H9 (cell line): ENCODE measurements at regions not wholly inside any gene's neighbourhood (a gene's known extent, or its start where the extent isn't known, plus 50 kb on each side); places are given as distances from the start of the nearest gene placed in this dataset.

Source experiments
- DNase-seq: peaks from one replicate; pipeline ENCODE4 v3.0.0-alpha.2; 2017
- H2AFZ ChIP-seq: one replicate; pipeline ENCODE4 v1.6.1; 2013; ENCODE audit warnings: mild to moderate bottlenecking, low read length, control low read depth, moderate library complexity
- H2AK5ac ChIP-seq: 2 replicates; pipeline ENCODE4 v1.6.1; 2013; ENCODE audit warnings: low read length, control low read depth, mixed read lengths; ENCODE audit not compliant: insufficient read length
- H2BK120ac ChIP-seq: one replicate; pipeline ENCODE4 v1.6.1; 2013; ENCODE audit warnings: low read depth, mild to moderate bottlenecking, low read length, control low read depth, inconsistent platforms; ENCODE audit not compliant: poor library complexity, severe bottlenecking
- H2BK12ac ChIP-seq: 2 replicates; pipeline ENCODE4 v1.6.1; 2013; ENCODE audit warnings: low read length, control low read depth, mixed read lengths, low read depth; ENCODE audit not compliant: insufficient read length
- H2BK15ac ChIP-seq: 2 replicates; pipeline ENCODE4 v1.6.1; 2013; ENCODE audit warnings: low read depth, low read length, control low read depth
- H2BK20ac ChIP-seq: one replicate; pipeline ENCODE4 v1.6.1; 2013; ENCODE audit warnings: low read depth, mild to moderate bottlenecking, low read length, control low read depth, inconsistent platforms; ENCODE audit not compliant: poor library complexity, severe bottlenecking
- H2BK5ac ChIP-seq: 2 replicates; pipeline ENCODE4 v1.6.1; 2013; ENCODE audit warnings: low read length, control low read depth, mixed read lengths; ENCODE audit not compliant: insufficient read length
- H3K14ac ChIP-seq: 2 replicates; pipeline ENCODE4 v1.6.1; 2013; ENCODE audit warnings: low read length, control low read depth; ENCODE audit not compliant: insufficient read depth
- H3K18ac ChIP-seq: 2 replicates; pipeline ENCODE4 v1.6.1; 2013; ENCODE audit warnings: low read depth, mild to moderate bottlenecking, mixed read lengths, low read length, control low read depth; ENCODE audit not compliant: insufficient read length
- H3K23ac ChIP-seq: 2 replicates; pipeline ENCODE4 v1.6.1; 2013; ENCODE audit warnings: low read length, control low read depth, mixed read lengths, low read depth; ENCODE audit not compliant: insufficient read length
- H3K23me2 ChIP-seq: 2 replicates; pipeline ENCODE4 v1.6.1; 2013; ENCODE audit warnings: low read depth, mild to moderate bottlenecking, mixed read lengths, low read length, control low read depth; ENCODE audit not compliant: insufficient read length, poor library complexity, severe bottlenecking
- H3K27ac ChIP-seq: 2 replicates; pipeline ENCODE4 v1.5.1; 2013; ENCODE audit warnings: low read length, control low read depth, mixed read lengths, low read depth; ENCODE audit not compliant: insufficient read length
- H3K27me3 ChIP-seq: 2 replicates; pipeline ENCODE4 v1.6.1; 2013; ENCODE audit warnings: low read length, control low read depth, inconsistent platforms; ENCODE audit not compliant: insufficient read depth
- H3K4ac ChIP-seq: 2 replicates; pipeline ENCODE4 v1.6.1; 2013; ENCODE audit warnings: low read depth, mild to moderate bottlenecking, control low read depth, inconsistent platforms, low read length, moderate library complexity
- H3K4me1 ChIP-seq: 2 replicates; pipeline ENCODE4 v1.6.1; 2013; ENCODE audit warnings: low read length, control low read depth, inconsistent platforms; ENCODE audit not compliant: insufficient read depth
- H3K4me2 ChIP-seq: 2 replicates; pipeline ENCODE4 v1.6.1; 2013; ENCODE audit warnings: low read length, control low read depth, mixed read lengths; ENCODE audit not compliant: insufficient read length, insufficient read depth
- H3K56ac ChIP-seq: 2 replicates; pipeline ENCODE4 v1.6.1; 2013; ENCODE audit warnings: low read depth, mild to moderate bottlenecking, mixed read lengths, low read length, control low read depth; ENCODE audit not compliant: insufficient read length
- H3K79me1 ChIP-seq: 2 replicates; pipeline ENCODE4 v1.6.1; 2013; ENCODE audit warnings: low read depth, mild to moderate bottlenecking, moderate library complexity, low read length, control low read depth, inconsistent platforms; ENCODE audit not compliant: insufficient read depth, poor library complexity, severe bottlenecking
- H3K79me2 ChIP-seq: 2 replicates; pipeline ENCODE4 v1.6.1; 2013; ENCODE audit warnings: low read length, control low read depth, inconsistent platforms; ENCODE audit not compliant: insufficient read depth
- H3K9ac ChIP-seq: 2 replicates; pipeline ENCODE4 v1.6.1; 2013; ENCODE audit warnings: low read length, control low read depth, mixed read lengths; ENCODE audit not compliant: insufficient read length; ENCODE audit errors: extremely low read depth
- H3K9me3 ChIP-seq: one replicate; pipeline ENCODE4 v1.6.1; 2013; ENCODE audit warnings: low read depth, low read length, inconsistent platforms; ENCODE audit not compliant: control insufficient read depth
- H3T11ph ChIP-seq: one replicate; pipeline ENCODE4 v1.6.1; 2013; ENCODE audit warnings: mild to moderate bottlenecking, low read length, control low read depth, inconsistent platforms
- H4K20me1 ChIP-seq: one replicate; pipeline ENCODE4 v1.6.1; 2013; ENCODE audit not compliant: control insufficient read depth, insufficient read length, insufficient read depth
- H4K5ac ChIP-seq: 2 replicates; pipeline ENCODE4 v1.6.1; 2013; ENCODE audit warnings: low read depth, mild to moderate bottlenecking, mixed read lengths, low read length, control low read depth; ENCODE audit not compliant: insufficient read length
- H4K8ac ChIP-seq: replicated peaks from 2 replicates; pipeline ENCODE4 v1.6.1; 2013; ENCODE audit warnings: low read length, control low read depth, mixed read lengths, low read depth; ENCODE audit not compliant: insufficient read length
- H4K91ac ChIP-seq: 2 replicates; pipeline ENCODE4 v1.6.1; 2013; ENCODE audit warnings: low read depth, mild to moderate bottlenecking, moderate library complexity, mixed read lengths, low read length, control low read depth; ENCODE audit not compliant: insufficient read length
- H3K27ac Mint-ChIP-seq, 3 experiments: 2 replicates in 2 of 3; 3 replicates in 1 of 3; pipeline ENCODE4 v1.8.0; 2020 to 2021; ENCODE audit warnings: mixed read lengths in 3 of 3, mild to moderate bottlenecking in 1 of 3, moderate library complexity in 1 of 3
- H3K27me3 Mint-ChIP-seq: 2 replicates; pipeline ENCODE4 v1.8.0; 2021; ENCODE audit warnings: low read depth, mild to moderate bottlenecking, moderate library complexity, mixed read lengths
- H3K36me3 Mint-ChIP-seq, 3 experiments: 2 replicates in 2 of 3; 3 replicates in 1 of 3; pipeline ENCODE4 v1.8.0; 2020 to 2021; ENCODE audit warnings: low read depth in 3 of 3, mixed read lengths in 3 of 3; ENCODE audit not compliant: insufficient read depth in 1 of 3
- H3K4me1 Mint-ChIP-seq, 2 experiments: 2 replicates each; pipeline ENCODE4 v1.8.0; 2020; ENCODE audit warnings: mixed read lengths in 2 of 2
- H3K4me3 Mint-ChIP-seq, 2 experiments: 2 replicates in 1 of 2; 3 replicates in 1 of 2; pipeline ENCODE4 v1.8.0; 2020 to 2021; ENCODE audit warnings: mild to moderate bottlenecking in 2 of 2, mixed read lengths in 2 of 2, moderate library complexity in 1 of 2
- H3K9me3 Mint-ChIP-seq, 2 experiments: 2 replicates in 1 of 2; 3 replicates in 1 of 2; pipeline ENCODE4 v1.8.0; 2020; ENCODE audit warnings: mild to moderate bottlenecking in 2 of 2, mixed read lengths in 2 of 2, moderate library complexity in 1 of 2
- WGBS: extraction: QIAGEN DNeasy Blood & Tissue Kit; methylation state at CpG from one replicate; pipeline ENCODE4 v1.1.7; 2013; ENCODE audit warnings: missing lambda C conversion rate, low lambda C conversion rate, mixed read lengths; ENCODE audit not compliant: insufficient read length; ENCODE audit errors: extremely low coverage; 5-methylcytosine and 5-hydroxymethylcytosine counted together
- TF ChIP-seq, protein P1 (sequence below): fragments of 200-600 bp; sonication (generic); conservative IDR thresholded peaks from 3 replicates; pipeline ENCODE4 v1.8.0; 2021; ENCODE audit warnings: antibody characterized with exemption, mild to moderate bottlenecking

DNA sequence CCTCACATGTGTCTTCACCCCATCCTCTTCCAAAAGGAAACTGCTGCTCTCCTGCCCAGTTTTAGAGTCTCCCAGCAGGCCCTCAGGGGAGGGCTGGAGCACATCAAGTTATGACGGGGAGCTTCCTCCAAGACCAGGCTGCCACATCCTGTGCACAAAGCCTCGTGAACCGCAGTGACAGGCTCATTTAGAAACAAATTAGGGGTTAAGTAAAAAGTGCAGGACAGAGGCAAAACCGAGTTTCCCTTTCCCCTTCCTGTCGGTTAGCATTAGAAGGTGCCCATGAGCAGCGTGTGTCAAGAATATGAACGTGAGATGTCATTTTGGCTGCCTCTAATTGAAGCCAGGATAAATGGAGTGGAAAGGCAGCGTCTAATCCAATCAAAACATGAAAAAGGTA is 199.7 kb downstream of the ARRDC4 start:
- H4K8ac ChIP-seq: no peak overlapping the region
- no peaks in the 10 kb centered on the region for H3K79me1 ChIP-seq
- peaks cover 4 to 11% of the 10 kb centered on the region in 2 experiments; a peak in 3 of 5 replicates for H3K9me3 Mint-ChIP-seq
- no peak overlapping the region for H2BK15ac ChIP-seq
- no CpG with 5 or more reads among the region's 8 CpGs for WGBS
- H3T11ph ChIP-seq: no peak overlapping the region
- H4K5ac ChIP-seq: no peak overlapping the region
- H3K27ac Mint-ChIP-seq: no peak overlapping the region
- no peak overlapping the region for H3K56ac ChIP-seq
- TF ChIP-seq, protein P1, sequence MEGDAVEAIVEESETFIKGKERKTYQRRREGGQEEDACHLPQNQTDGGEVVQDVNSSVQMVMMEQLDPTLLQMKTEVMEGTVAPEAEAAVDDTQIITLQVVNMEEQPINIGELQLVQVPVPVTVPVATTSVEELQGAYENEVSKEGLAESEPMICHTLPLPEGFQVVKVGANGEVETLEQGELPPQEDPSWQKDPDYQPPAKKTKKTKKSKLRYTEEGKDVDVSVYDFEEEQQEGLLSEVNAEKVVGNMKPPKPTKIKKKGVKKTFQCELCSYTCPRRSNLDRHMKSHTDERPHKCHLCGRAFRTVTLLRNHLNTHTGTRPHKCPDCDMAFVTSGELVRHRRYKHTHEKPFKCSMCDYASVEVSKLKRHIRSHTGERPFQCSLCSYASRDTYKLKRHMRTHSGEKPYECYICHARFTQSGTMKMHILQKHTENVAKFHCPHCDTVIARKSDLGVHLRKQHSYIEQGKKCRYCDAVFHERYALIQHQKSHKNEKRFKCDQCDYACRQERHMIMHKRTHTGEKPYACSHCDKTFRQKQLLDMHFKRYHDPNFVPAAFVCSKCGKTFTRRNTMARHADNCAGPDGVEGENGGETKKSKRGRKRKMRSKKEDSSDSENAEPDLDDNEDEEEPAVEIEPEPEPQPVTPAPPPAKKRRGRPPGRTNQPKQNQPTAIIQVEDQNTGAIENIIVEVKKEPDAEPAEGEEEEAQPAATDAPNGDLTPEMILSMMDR: no peak
- H2AFZ ChIP-seq: no peak overlapping the region
- peaks cover 0 to 3% of the 10 kb centered on the region in 2 experiments; a peak in 2 of 4 replicates for H3K4me1 Mint-ChIP-seq
- H3K4ac ChIP-seq: no peak overlapping the region
- H2BK12ac ChIP-seq: no peak overlapping the region
- H3K23me2 ChIP-seq: no peaks in the 10 kb centered on the region
- no peaks in the 10 kb centered on the region for H3K79me2 ChIP-seq
- no peak overlapping the region for H3K23ac ChIP-seq
- no peaks in the 10 kb centered on the region for H3K4me1 ChIP-seq
- no peak overlapping the region for H3K9ac ChIP-seq
- H3K18ac ChIP-seq: no peak overlapping the region
- H3K9me3 ChIP-seq: no peaks in the 10 kb centered on the region
- H3K27me3 ChIP-seq: no peaks in the 10 kb centered on the region
- no peak overlapping the region for H2BK20ac ChIP-seq
- peaks cover 7% of the 10 kb centered on the region for H3K27me3 Mint-ChIP-seq
- no peak for DNase-seq
- no peak overlapping the region for H3K14ac ChIP-seq
- H2BK5ac ChIP-seq: no peak overlapping the region
- no peak overlapping the region for H3K27ac ChIP-seq
- no peak overlapping the region for H4K91ac ChIP-seq
- H4K20me1 ChIP-seq: no peaks in the 10 kb centered on the region
- no peak overlapping the region for H2AK5ac ChIP-seq
- no peak overlapping the region for H2BK120ac ChIP-seq
- no peak overlapping the region for H3K4me2 ChIP-seq
- H3K36me3 Mint-ChIP-seq: peaks cover 0 to 13% (median 3%) of the 10 kb centered on the region in 3 experiments; a peak in 3 of 7 replicates
- no peak overlapping the region for H3K4me3 Mint-ChIP-seq
